ENCODE measurements at regions not wholly inside any gene's neighbourhood (a gene's known extent, or its start where the extent isn't known, plus 50 kb on each side); places are given as distances from the start of the nearest gene placed in this dataset.

- Histone ChIP-seq H3K27ac (no peak overlapping the region), H3K36me3 (replicated peaks) (no peaks in the 10 kb centered on the region), H3K27me3 (replicated peaks) (no peaks in the 10 kb centered on the region), H3K4me3 (ENCODE audit: low read depth, low read length) (no peak overlapping the region)
- in situ Hi-C loops (cut with HindIII; ENCODE audit: low pct_ligation_motif_present, low sequenced_read_pairs), result no loop called here
- peak; percentile 13 for DNase-seq
- TF ChIP-seq CTCF (IDR thresholded peaks at IDR 0.05; ENCODE audit: low read depth, low read length, missing control alignments), result no peak
These were observed 563.9 kb downstream of the GRXCR1 start for GRCh38 chr4:43456383-43456782.

- in situ Hi-C loops (cut with HindIII; ENCODE audit: low pct_ligation_motif_present, low sequenced_read_pairs), result no loop called here
- no peak for DNase-seq
- no peaks in the 10 kb centered on the region for H3K36me3 ChIP-seq (replicated peaks)
- no peaks in the 10 kb centered on the region for H3K27me3 ChIP-seq (replicated peaks)
- no peak overlapping the region for H3K4me3 ChIP-seq (ENCODE audit: low read depth, low read length)
- TF ChIP-seq CTCF (IDR thresholded peaks at IDR 0.05; ENCODE audit: low read depth, low read length, missing control alignments), result no peak
- no peak overlapping the region for H3K27ac ChIP-seq
These were observed 565.4 kb downstream of the GRXCR1 start for GRCh38 chr4:43457866-43458265.

DNA sequence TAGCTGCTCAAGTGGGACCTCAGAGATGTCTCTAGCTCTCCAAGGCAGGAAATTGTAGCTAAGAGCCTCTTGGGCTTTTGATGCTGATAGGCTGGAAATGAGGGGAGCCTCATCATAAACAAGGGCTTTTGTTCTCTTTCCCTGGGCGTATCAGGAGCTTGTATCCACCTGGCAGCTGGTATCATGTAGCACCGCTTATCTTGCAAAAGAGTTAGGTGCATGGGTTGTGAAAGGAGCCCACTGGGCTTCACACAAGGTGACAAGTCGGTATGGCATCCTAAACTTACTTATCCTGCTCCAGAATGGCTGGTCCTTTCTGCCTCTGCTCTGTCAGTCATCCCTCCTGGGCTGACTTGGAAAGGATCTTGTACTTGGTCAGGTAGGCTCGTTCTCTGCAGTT, 565.8 kb downstream of the GRXCR1 start:
- Histone ChIP-seq H3K36me3 (replicated peaks) (no peaks in the 10 kb centered on the region), H3K4me3 (ENCODE audit: low read depth, low read length) (no peak overlapping the region), H3K27ac (no peak overlapping the region), H3K27me3 (replicated peaks) (no peaks in the 10 kb centered on the region)
- TF ChIP-seq CTCF (IDR thresholded peaks at IDR 0.05; ENCODE audit: low read depth, low read length, missing control alignments), result no peak
- in situ Hi-C loops (cut with HindIII; ENCODE audit: low pct_ligation_motif_present, low sequenced_read_pairs), result no loop called here
- DNase-seq, result no peak

DNA sequence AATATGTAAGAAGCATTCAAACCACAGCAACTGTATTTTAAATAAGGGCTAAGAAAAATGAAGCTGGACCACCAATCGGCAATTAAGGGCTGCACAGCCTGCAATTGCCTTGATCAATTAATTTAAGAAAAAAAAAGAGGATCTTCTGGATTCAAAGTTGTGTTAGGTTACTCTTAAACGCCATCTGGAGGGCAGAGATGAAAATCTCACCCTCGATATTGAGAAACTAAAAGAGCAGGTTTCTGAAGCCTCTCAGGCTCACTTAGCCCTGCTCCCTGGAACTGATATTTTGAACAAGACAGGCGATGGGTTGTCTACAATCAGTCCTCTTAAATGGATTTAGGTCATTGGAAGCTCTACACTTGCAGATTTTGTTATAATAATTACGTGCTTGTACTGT, 579.4 kb downstream of the GRXCR1 start:
- DNase-seq, result no peak
- in situ Hi-C loops (cut with HindIII; ENCODE audit: low pct_ligation_motif_present, low sequenced_read_pairs), result no loop called here

DNA sequence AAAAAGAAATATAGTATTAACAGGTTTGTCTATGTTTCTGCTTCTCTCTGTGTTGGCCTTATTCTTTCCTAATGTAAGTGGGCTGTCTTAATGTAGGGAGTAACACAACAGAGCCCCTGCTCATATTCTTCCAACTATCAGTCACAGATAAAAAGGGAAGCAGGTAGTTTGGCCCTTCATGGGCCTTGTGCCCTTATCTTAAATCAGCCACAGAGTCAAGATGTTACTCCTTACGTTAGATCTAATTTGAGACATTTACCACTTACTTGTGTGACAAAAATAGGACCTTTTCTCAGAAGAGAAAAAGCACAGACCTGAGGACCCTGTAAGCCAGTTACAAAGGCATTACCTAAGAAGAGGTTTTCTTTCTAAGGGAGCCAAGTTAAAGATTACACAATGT, 589.0 kb downstream of the GRXCR1 start:
- H3K27ac ChIP-seq, result no peak overlapping the region

More for the DNA sequence above, 579.4 kb downstream of the GRXCR1 start:
- TF ChIP-seq CTCF (IDR thresholded peaks at IDR 0.05; ENCODE audit: low read depth, low read length, missing control alignments), result peak; percentile 10
- no peaks in the 10 kb centered on the region for H3K36me3 ChIP-seq (replicated peaks)
- H3K4me3 ChIP-seq (ENCODE audit: low read depth, low read length), result no peak overlapping the region
- H3K27me3 ChIP-seq (replicated peaks), result no peaks in the 10 kb centered on the region
- H3K27ac ChIP-seq, result no peak overlapping the region

More for the DNA sequence above, 589.0 kb downstream of the GRXCR1 start:
- H3K36me3 ChIP-seq (replicated peaks), result no peaks in the 10 kb centered on the region
- TF ChIP-seq CTCF (IDR thresholded peaks at IDR 0.05; ENCODE audit: low read depth, low read length, missing control alignments), result no peak
- in situ Hi-C loops (cut with HindIII; ENCODE audit: low pct_ligation_motif_present, low sequenced_read_pairs), result no loop called here
- no peaks in the 10 kb centered on the region for H3K27me3 ChIP-seq (replicated peaks)
- DNase-seq, result no peak
- no peak overlapping the region for H3K4me3 ChIP-seq (ENCODE audit: low read depth, low read length)
